Stimulated activated CD4-positive, alpha-beta T cell treated with anti-CD3 and anti-CD28 coated beads, Interleukin-2, amount 100 ng/mL, for 4 hours (primary cell): ENCODE measurements at regions not wholly inside any gene's neighbourhood (a gene's known extent, or its start where the extent isn't known, plus 50 kb on each side); places are given as distances from the start of the nearest gene placed in this dataset.

Experiments
- DNase-seq: peaks from one replicate; pipeline ENCODE4 v3.0.0-alpha.2; 2020; ENCODE audit warnings: low read depth

DNA sequence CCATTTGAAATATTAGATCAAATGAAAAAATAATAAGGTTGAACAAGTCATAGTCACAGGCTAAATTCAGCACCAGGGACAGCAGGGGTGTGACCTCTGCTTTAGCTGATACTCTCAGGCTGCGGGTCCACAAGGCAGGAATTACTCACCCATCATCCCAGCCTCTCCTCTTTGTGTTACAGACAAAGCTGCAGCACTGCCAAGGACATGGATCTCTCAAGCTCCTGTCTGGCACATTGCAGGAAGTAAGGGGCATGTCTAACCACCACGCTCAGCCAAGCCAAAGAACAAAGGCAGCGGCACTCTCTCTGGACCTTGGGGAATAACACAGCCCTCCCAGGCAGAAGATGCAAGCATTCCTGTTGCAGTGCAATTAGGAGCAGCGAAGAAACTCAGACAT is 783.8 kb downstream of the VRK1 start:
- DNase-seq: no peak

DNA sequence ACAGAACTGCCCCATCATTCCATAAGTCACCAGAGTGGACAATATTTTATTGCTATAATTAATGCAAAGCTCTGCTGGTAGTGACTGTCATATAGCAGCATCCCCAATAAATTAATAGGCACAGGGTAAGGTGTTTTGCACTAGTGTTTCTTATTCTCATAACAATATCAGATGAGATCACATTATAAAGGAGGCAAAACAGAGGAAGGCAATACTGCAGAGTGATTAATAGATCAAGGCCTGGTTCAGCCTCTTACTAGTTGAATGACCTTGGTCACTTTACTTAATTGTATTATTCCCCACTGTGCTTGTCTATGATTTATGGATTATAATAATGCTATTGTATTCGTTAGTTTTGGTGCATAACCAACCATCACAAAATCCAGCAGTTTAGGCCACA is 784.8 kb downstream of the VRK1 start:
- DNase-seq: no peak

DNA sequence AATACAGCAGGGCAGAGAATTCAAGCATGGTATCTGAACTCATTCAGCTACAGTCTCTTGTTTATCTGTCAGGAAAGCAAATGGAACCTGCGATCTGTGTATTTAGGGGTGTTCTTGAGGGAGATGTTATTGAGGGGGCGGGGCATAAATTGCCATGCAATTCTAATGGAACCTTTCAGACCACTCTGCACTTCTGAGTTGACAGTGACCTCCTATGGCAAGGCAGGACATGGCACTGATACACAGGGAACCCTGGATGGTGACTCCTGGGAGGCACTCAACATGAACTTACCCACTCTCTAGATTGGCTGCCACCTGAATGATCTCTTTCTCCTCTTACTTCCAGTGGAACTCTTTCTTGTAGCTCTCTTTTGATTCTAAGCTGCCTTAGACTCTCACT is 787.3 kb downstream of the VRK1 start:
- DNase-seq: no peak

DNA sequence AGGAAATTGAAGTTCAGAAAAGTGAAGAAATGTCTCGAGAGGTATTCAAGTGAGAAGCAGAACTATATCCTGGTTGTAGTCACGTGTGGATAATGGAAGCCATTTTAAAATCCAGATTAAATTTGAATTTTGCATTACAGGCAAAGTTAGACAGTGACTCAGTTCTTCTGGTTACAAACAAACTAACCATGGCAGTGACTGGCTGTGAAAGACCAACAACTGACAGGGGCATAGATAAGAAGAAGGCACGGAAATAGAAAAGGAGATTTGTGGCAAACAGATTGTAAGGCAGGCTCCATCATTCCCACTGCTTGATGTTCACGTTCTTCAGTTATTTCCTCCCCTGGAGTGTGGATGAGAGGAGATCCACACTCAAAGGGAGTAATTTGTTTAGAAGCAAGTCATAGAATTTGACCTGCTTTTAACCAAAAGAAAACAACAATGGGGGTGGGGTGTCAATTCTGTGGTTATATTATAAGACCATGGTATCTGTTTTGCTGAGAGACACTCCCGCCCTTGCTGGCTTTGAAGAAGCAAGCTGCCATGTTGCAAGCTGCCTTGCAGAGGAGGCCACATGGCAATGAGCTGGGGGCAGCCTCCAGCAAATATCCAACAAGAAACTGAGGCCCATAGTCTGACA is 795.3 kb downstream of the VRK1 start:
- no peak for DNase-seq

DNA sequence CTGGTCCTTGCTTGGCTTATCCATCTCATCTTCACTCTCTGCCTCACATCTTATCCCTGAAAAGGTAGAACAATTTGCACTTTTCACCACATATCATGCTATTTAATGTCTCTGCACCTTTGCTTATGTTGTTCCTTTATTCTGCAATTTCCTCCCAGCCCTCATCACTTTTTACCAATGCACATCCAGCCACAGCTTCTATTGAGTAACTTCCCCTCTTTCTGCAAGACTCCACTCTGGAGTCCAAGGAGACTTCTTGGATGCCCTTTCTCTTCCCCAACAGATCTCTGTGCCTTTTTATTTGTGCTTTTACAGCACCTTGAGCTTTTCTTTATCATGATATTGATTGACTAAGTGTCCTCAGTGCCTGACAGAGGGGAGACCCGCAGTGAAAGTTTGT is 797.1 kb downstream of the VRK1 start:
- DNase-seq: no peak

DNA sequence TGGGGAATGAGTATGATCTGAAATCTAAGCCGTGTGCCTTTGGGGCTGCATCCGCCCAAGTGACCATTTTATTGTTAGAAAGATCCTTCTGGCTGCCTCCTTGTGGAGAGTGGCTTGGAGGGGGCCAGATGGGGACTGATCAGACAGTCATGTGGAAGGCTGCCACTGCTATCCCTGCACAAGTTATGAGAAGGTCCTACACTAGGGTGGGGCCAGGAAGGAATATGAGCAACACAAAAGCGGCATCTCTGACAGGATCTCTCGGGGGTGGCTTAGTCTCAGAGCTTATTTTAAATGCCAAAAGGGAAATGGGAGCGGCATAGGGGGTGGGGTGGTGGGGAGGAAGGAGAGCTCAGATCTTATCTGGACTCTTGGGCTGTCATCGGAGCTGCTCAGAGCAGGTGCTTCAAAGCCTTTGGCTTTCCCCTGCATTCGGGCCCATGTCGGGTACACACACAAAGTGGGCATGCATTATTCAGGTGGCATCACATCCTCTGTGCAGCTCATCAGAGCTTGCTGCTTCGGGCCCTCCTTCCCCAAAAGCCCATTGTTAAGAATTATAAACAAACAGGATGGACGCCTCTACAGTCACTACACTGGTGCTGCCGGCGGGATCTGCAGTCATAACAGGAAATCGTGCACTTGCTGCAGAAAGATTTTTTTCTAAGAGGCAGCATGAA is 805.4 kb downstream of the VRK1 start:
- DNase-seq: peak; percentile 37

DNA sequence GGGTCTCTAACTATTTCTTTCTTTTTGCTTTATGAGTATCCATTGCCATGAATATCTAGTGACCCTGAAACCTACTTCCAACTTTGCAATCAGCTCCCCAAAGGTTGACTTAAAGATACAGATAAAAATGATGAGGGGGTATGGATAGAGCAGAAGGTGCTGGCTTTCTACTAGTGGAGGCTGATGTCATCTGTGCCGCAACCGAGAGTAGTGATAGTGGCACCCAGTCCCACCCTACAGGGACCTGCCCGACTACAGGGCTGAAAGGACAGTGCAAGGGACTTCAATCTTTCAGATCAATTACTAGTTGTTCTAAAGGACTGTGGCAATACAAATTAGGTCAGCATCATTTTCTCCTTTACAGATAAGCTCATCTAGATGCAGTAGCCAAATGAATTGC is 806.0 kb downstream of the VRK1 start:
- no peak for DNase-seq

DNA sequence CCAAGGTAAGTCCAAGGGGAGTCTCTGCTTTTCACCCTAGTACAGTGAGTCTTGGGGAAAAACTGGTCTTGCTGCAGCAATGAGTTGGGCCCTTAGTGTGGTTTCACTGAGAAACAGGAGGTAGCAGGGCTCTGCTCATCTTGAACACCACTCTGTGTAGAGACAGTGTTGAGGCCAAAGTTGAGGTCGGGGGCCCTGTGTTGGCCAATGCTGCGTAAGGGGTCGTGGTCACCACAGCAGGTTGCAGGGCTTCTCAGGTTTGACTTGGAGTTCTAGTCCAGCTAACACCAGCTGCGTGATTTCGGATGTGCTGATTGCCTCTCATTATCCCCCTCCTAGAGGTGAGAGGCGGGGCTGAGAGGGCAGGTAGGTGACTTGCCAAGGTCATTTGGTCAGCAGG is 807.5 kb downstream of the VRK1 start:
- no peak for DNase-seq

DNA sequence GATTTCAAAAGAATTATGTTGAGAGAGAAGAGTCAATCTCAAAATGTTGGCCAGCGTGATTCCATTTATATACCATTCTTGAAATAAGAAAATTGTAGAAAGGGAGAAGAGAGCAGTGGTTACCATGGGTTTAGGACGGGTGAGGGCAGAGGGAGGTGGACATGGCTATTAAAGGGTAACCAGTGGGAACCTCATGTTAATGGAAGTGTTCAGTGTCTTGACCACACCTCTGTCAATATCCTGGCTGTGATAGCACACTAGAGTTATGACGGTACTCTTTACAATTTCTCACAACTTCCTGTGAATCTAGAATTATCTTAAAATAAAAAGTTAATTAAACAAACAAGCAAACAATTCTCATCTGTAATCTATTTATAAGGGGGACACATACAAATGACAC is 821.2 kb downstream of the VRK1 start:
- DNase-seq: no peak

DNA sequence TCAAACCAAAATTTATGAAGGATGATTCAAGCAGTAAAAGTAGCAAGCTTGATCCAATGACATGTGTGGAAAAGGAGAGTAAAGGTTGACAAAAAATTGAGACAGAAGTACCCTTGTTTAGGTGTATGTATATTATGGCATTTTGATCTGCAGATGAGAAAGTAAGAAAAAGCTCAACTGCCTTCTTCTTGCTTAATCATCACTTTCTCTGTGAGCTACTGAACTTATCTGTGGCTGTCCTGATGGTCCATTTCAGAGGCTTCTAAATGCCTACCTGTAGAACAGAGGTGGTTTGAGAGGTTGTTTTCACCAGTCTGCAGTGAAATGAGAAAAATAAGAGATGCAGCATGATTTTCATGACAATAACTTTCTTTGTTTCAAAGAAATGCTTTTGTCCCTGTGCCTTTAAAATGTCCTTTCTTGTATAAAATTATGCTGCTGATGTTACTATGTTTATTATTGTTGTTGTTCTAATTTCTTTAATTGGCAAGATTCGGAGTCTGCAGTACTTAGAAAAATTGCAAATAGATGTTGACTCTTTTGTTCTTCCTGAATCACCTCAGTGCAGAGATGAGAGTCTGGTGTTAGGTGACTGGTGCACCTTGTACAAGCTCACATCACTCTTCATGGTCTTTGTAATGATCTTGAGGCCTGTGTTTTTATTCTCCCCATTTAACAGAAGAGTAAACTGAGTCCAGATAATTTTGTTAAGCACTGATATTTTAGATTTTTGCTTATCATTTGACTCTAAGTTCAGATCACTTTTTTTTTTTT is 821.9 kb downstream of the VRK1 start:
- DNase-seq: no peak

DNA sequence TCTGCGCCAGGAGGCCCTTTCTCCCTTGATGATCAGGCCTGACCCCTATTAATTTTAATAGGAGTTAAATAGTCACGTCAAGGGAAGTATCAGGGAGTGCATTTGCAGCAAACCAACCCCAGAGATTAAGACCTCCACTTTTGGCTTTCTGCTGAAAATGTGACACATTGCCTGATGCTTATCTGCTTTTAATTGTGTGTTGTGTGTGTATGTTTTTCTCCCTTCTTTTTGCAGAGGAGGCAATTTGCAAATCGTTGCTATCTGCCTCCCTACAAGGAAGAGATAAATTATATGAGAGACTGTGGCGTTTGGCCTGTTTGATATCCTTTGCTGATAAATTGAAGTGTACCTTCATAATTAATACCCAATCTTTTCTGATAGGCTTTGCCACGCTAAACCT is 822.9 kb downstream of the VRK1 start:
- DNase-seq: no peak

DNA sequence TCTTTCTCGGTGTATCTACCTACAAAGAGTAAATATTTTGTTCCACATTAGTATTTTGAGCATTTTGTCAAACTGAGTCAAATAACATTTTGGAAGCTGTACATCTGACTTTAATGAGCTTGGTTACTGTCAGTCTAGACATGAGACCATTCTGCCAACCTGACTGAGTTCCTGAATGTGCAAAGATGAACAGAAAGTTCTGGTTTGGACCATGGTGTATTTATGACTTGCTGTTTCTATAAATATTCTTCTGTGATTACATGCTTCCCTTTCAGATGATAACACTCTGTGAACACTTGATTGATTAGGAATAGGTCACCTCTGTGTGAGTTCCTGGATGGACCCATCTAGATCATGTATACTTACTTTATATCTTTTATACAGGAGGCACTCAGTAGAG is 827.8 kb downstream of the VRK1 start:
- no peak for DNase-seq

DNA sequence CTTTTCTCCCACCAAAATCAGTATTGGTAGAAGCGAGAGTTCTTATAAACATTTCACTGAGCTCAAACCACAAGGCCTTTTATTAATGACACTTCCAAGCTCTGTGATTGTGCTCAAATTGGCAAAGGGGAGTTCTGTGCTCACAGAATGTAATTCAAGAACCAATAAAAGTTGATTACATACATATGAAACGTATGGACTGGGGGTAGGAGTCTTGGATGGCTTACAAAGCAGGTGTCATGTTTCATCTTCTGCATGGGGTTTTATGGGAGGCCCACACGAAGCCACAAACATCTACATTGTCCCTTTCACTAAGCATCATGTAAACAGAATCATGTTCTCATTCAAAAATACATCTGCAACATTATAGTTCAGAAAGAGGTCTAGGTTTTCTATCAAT is 828.3 kb downstream of the VRK1 start:
- DNase-seq: no peak

DNA sequence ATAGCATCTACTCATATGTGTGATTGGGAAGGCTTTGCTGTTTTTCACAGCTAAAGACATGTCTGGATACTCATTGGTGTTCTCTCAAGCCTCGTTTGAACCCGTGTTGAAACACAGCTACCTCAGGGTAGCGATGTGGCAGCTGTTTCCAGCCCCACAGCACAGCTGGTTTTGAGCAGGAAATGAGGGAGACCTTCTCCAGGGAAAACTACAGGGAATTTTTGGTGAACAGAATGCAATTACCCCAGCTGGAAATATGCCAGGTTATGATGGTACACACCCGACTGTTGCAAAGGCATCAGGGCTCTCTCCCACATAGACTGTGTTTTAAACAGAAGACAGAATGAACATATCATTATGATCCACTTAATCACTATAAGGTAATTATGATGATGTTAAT is 828.9 kb downstream of the VRK1 start:
- DNase-seq: no peak

DNA sequence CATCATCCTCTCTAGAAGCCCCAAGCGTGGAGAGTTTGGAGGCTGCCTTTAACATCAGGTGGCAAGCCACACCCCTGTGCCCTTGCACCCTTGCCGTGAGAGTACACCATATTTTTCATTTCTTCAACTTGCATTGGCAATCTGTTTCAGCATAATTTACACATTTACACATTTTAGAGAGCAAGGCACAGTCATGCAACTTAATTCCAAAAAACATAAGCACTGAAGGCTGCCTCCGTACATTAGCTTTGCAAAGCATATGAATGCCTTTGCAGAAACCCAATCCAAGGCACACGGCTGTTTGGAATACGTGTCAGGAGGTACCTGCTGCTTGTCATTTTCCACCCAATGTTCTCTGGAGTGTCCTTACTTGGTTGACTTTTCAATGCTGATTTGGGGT is 833.1 kb downstream of the VRK1 start:
- no peak for DNase-seq

DNA sequence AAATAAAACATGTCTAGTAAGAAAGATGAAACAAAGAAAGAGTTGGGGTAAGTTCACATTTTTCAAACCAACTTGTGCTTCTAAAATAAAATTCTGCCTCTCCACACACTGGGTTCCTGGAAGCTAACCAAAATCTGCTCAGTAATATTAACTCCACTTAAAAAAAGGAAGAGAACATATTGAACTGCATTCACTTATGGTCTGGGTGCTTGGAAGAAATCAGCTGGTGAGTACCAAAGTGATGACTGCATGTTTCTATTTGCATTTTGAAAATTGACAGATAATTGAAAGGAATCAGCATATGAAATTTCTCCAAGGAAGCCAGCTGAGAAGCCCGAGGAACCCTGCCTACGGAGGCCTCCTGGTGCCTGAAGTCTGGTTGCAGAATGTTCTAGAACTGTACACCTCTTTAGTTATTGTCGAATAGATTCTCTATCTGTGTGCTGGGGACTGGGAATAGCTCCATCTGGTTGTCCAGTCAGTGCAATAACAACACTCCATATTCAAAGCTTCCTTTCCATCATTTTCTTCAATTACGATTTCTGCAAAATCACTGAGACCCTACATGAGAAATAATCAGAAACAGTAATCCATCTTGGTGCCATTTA is 836.1 kb downstream of the VRK1 start:
- DNase-seq: no peak

DNA sequence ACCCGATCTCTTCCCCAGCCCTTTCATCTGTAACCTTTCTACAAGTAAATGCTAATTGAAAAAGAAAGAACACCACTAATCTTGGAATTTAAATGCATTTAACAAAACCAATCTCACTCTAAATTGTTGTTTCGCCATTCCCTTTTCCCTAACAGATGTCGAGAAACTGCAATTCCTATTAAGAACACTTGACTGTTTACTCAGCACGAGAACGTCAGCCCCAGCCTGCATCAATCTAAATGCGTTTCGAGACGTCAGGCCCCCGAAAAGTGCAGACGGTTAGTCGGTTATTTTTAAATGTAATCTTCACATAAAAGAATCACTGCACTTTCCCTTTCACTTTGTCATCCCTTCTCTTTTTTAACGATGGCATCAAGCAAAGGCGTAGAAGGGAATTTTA is 837.6 kb downstream of the VRK1 start:
- peak; percentile 22 for DNase-seq

DNA sequence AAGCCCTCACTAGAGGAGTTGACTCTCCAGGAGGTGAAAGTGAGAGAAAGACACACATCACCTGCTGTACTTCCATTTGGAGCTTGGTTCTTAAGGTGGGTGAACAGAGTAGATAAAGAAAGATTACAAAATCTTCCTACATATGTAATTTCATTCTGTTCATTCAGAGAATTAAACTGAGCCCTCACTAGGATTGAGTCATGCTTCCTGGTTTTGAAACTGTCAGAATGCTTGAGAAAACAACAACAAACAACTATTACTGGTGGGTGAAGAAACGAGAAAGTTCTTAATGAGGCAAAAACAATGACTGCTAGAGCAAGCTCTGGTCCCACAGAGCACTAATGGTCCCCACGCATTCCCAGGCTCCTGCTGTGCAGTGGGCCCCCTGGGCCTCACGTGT is 841.7 kb downstream of the VRK1 start:
- DNase-seq: no peak

DNA sequence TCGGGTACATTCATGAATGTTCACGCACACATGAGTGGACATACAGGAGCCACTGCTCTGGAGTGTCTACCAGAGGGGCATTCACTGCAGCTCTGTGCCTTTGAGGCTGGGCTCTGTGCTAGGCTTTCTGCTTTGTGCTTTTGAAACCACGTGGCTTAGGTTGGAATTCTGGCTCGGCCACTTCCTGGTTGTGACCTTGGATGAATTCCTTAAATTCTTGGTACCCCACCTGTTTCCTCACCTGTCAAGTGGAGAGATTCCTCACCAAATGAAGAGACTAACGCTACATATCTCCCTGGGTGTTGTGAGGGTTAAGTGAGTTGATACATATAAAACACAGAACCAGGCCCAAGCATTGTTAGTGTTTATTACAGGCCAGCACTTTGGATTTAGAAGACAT is 842.8 kb downstream of the VRK1 start:
- no peak for DNase-seq

DNA sequence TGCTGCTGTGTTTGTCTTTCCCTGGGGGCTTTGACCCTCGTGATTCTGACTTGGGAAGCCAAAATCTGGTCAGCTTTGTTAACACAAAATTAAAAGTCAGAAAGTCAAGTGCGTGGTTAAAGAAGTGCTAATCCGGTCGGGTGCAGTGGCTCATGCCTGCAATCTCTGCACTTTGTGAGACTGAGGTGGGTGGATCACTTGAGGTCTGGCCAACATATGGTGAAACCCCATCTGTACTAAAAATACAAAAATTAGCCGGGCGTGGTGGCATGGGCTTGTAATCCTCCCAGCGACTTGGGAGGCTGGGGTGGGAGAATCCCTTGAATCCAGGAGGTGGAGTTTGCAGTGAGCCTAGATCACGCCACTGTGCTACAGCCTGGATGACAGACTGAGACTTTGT is 844.6 kb downstream of the VRK1 start:
- no peak for DNase-seq

DNA sequence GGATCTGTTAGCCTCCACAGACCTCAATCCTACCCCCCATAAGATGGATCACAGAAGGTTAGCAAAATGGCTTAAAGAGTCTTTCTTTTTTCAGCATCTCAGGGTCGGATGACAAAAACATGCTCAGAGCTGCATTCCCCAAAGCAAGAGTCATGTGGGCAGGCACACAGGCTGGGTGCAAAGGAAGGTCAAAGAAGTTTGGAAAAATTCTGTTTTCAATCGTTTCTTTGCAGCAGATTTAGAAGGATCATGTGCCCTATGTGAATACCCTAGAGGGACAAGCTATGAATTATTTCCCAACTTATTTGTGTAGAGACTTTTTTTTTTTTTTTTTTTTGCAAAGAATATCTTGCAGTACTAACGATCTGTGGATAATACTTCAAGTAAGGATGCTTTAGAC is 845.4 kb downstream of the VRK1 start:
- no peak for DNase-seq

DNA sequence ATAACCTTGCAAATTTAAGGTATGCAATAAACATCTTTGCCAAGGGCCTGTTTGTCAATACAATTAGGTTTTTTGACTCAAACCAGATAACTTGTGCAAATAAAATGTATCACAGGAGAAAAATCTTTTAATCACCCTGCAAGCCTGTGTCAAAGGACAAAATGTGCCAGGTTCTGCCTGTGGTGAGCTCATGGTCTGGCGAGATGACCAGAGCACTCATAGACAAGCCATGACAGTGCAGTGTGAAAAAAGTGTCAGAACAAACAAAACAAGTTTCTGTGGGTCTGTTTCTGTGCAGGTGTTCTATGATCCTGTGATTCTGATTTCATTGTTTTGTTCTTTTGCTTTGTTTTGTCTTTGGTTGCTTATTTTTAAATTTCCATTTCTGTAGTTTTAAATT is 847.2 kb downstream of the VRK1 start:
- no peak for DNase-seq

DNA sequence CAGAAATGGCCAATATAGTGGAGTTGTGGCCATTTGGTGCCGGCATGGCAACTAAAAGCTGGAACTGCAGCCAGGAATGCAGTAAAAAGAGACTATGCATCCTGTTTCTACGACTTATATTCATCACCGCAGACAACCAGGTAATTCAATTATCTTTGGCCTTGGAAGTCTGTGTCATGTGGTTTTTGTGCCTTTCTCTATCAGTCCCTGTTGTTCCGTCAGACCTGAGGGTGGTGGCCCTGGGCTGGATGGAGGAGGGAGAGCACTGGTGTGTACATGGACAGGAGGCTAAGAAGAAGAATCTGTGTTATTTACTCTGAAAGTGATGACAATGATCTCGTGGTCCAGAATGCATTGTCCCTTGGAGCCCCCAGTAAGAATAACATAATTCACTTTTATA is 852.6 kb downstream of the VRK1 start:
- DNase-seq: no peak
